ENCODE measurements at regions not wholly inside any gene's neighbourhood (a gene's known extent, or its start where the extent isn't known, plus 50 kb on each side); places are given as distances from the start of the nearest gene placed in this dataset.
"Not testable (repeated sequence)": the region's sequence is repeated elsewhere in the genome, so short reads cannot be mapped to it uniquely, and the experiment has no call there.

DNA sequence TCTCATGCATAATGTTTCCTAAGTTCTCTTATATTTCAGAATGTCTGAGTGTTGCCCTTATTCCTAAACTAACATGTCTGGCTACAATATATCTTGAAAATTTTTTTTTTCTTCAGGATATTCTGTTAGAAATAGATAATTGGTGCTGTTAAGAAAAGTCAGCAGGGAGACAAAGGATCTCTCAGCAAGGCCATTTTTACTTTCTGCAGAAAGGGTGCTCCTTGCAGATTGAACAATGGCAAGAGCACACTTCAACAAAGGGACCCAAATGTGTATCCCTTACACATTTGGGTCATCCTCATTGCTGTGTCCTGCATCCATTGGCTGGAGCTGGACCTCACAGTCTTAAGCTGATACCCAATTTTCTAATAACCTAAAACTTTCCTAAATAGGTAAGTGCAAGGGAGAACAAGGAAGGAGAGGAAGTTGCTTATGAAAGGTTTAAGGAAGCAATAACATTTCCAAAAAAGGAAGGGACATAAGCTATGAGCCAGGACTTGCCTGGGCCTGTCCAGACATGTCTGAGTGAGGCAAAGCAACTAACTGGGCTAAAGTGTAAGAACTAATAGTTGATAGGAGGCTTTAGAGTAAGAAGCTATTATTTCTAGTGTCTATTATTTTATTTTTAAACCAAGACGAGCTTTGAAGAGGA, 429.6 kb downstream of the BCKDHB start:
- DNase-seq = peak; percentile 2

DNA sequence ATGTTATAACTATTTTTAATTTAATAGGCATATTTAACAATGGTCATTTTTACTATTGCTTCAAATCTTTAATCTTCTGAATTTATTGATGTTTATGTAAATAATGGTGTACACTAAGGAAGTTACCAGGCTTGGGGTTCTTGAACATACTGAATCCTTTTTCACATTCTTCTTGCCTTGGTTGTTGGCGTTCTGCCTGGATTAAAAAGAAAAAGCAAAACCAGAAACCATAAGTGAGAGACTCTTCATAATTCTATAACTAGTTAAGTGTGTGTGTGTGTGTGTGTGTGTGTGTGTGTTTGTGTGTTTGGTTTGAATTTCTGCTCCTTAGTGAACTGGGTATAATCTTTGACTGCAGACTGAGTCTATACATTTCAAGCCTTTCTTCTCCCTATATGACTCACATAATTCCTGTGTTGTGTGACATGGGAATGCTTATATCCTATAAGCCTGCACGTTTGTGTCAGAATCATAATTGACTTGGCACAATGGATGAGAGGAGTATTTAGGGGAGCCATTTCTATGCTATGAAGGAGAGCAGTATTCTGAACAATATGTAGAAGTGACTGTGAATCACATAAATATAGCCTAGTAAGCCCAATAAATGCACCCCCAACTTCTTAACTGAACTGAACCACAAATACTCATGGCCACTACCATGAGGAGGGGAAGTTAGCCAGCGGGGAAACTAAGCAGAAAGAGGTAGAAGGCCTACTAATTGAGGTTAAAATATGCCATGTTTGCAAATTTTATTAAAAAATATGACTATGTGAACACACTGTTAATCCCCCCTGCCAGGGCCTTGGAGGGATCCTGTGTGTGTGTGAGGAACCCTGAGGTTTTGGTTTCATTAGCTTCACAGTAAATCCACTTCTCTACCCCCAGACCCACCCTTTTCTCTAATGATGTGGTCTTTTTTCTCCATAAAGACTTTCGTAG, 425.5 kb downstream of the BCKDHB start:
- no peak for DNase-seq

DNA sequence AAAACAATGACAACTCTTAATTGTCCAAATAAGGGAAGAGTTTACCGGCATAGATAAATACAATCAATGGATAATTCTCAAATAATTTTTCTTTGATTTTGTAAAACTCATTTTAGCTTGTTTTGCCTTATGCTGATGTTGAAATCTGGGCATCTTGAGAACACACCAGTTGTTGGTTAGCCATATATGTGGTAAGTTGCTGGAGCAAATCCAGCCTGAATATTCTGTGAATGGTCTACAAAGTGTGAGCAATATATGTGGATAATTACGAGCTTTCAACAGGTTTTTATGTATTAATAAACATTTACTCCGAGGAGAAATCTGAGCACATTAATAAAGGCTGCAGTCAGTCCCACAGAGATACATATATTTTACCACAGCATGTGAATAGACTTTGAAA, 423.6 kb downstream of the BCKDHB start:
- no peak for DNase-seq

DNA sequence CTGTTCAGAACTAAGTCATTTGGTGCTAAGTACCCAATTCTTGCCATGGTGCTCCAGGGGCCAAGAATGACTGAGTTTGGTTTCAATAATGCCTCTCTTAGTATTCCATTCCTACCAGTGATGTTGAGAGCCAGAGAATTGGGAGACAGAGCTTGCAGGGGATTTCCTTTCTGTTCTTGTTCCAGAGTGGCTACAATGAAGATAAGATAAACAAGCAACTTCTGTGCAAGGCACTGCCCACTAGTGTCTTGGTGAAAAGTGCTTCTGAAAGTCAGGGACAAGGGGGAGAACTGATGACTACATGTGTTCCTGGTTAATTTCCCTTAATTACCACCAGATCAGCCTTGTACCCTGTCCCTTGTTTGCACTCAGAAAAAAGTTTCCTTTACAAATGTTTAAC, 421.6 kb downstream of the BCKDHB start:
- no peak for DNase-seq

DNA sequence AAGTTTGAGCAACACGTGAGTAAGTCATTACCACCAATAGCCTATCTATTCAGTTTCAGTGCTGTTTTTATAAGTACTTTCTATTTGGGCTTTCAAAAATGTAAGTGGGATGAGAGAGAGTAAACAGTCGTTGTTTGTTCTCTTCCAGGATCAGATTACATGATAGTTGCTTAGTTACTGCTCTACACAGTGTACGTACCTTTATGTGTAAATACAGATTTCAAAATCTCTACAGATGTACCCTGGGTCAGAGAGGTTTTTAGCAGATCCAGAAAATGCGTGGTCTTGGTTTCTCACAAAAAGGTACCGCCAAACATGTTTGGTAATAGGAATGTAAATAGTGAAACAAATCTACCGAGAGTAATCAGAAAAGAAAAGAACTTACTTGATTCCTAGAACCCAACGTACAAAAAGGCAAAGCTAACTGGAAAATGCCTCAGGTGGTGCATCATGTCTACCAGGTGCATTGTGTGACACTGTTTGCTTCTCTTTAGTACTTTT, 421.1 kb downstream of the BCKDHB start:
- DNase-seq = peak; percentile 42

DNA sequence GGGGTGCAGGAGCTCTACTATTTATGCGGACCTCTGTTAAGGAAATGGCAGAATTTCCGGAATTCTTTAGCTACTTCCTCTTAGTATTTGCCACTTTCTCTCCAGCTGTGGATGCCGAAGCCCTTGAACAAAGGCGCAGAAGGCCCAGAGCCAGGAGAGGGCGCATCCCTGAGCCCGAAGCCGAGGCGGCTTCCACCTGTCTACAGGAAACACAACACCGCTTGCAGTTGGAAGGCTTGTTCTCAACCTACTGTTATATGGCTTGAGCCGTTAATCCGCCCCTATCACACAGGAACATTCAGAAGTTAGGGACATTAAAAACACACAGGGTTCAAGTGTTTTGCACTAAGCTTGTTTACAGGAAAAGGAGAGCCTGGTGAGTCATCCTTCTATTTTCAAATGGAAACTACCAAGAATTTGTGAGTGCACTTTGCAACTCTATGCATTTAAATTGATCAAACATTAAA, 417.1 kb downstream of the BCKDHB start:
- DNase-seq = peak; percentile 46

DNA sequence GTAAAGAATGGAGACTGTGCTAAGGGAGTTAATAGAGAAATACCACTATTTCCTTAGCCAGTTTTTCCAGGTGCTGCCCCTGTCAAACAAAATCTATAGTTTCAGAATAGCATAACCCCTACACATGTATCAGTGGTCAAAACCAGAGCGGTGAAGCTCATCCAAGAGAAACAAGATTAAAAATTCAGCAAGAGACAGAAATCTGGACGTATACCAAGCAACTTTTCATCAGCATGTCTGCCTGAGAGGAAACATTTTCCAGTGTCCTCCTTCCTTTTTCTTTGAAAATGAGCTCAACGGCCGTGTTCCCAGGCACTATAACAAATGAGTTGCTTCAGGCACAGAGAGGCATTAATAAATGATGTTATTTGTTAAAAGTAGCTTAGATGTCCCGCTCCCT, 416.5 kb downstream of the BCKDHB start:
- no peak for DNase-seq

DNA sequence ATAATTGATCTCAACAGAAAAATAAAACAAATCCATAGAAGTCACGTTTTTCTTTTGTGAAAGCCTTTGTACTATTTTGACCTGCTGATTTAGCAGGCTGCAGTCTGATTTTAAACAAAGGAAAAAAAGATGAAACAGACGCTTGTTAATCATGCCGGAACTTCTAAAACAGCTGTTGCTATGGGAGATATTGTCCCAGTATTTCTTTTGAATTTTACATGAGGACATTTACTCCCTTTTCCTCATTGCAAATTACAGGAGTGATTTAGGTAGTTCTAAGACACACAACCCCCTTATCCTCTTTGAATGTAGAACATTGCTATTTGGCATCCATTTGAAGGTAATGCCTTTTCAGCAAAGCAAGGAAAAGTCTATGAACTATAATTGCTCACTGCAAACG, 416.1 kb downstream of the BCKDHB start:
- no peak for DNase-seq

DNA sequence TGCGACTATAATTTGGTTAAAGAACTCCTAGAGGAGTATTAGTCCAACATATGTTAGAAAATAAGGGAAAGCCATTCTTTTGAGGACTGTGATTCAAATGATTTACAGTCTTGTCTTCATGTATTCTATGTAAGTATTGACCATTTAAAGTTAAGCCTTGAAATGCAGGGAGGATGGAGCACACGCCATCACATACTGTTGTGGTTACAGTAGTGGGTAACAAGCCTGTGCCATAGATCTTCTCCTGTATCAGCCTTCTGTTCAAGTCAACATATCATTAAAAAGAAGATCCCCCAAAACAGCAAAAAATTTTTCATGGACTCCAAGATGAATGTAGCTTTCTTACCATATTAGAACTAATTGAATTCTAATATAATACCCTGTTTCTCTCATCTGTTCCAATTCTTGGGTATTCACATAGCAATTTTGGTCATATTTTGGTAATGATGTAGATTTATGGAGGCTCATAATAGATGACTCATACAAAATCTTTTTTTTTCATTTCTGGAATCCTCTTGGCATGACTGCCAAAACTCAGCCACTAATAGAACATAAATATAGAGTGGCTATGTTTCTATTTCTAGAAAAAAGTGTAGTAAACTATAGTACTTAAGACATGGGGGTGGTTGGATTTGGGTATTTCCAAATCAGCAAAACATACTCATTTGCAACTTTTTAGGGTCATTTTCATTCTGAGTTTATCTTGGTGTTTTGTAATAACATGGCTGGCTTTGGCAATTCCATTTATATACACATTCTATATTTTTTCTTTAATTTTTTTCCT, 413.5 kb downstream of the BCKDHB start:
- DNase-seq = no peak

DNA sequence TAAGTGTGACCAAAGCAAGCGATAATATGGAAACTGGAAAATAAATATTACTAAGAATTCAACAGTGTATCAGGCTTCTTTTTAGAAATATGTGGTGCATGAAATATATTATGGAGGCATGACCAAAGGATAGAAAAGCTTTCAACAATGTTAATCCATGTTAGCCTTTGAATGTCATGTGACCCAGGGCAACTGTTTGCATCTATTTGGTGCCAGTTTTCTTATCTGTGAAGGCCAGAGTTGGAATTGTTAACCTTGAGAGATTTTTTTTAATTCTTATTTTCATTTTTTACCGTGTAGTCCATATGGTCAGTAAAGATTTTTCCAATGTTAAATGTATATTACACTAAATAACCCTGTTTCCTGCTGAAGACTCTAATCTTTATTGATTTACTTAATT, 411.1 kb downstream of the BCKDHB start:
- no peak for DNase-seq

DNA sequence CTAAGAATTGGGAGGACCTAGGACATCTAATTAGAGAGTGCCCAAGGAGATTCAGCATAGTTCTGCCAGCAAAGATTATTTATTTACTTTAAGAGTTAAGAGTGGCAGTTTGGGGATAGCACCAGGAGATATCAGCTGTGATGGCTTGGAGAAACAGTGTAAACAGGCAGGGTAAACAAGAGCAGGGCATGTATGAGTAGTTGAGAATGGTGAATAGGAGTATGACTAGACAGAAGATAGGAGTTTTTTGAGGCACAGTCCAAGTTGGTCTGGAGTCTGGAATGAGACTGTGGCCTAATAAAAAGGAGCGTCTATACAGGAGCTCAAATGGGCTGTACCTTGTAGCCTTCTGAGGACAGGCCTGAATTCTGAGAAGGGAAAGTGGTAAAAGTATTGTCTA, 404.1 kb downstream of the BCKDHB start:
- not testable (repeated sequence) for DNase-seq

DNA sequence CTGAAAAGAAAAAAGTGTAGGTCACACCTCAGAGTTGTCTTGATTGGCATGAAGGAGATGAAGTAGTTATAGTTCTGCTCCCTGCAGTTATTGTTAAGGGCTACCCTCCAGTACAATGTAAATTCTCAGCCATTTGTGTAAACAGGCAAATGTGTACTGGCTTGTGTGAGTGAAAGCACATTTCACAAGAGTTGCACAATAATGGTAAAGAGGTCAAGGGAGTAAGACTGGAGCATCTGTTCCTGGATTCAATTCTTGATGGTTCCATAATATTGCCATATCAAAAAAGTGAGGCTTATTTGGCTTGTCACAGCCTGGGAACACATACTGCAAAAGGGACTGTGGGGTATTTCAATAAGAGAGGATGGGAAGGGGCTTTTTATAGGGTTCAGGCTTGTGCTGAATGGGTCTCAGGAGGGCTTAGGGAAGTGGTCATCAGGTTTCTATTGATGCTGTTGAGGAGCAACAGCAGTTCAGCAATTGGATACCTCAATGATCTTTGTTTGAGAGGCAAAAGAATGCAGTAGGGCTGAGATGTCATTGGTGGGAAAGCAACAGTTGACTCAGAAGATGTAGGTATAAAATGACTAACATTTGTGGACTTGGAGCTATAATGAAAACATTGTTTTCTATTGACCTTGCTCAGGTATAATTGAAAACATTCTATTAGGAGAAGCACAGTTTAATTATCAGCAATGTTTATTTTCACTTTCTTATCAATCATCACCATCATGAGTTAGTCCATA, 402.6 kb downstream of the BCKDHB start:
- no peak for DNase-seq

DNA sequence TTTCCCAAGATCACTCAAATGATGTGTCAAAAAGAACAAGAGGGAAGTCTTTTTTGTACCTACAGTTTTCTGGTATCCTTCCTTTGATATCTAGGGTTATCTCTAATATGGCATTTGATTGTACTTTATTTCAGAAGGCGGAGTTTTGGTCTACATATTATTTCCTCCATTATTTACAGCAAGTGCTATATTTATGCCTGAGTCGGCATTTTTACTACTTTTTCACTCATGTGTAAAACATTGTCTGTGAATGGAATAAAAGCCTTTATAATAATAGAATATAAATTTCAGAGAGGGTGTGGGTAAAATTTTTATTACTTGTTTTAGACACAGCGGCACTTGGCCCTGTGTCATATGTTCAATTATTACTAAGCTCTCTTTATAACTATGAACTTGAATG, 398.4 kb downstream of the BCKDHB start:
- DNase-seq = no peak

DNA sequence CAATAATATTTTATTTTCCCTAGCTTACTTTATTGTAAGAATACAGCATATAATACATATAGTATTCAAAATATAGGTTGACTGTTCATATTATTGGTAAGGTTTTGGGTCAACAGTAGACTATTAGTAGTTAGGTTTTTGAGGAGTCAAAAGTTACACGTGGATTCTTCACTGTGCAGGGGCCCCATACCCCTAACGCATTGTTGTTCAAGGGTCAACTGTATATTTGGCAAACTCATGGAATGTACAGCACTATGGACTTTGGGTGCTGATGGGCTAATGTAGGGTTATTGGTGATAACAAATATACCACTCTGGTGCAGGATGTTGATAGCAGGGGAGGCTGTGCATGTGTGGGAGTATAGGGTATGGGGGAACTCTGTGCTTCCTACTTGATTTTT, 397.2 kb downstream of the BCKDHB start:
- no peak for DNase-seq

DNA sequence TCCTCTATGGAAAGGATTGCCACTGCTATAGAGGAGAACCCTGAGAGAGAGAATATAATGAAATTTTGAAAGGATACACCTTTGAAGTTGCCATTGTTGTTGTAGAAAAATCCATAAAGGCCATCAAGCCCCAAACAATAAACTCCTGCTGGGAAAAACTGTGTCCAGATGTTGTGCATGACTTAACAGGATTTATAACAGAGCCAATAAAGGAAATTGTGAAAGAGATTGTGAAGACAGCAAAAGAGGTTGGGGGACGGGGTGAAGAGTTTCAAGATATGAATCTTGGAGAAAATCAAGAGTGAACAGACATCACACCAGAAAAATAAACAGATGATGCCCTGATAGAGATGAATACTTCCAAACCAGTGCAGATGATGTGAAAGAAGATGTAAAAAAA, 396.4 kb downstream of the BCKDHB start:
- no peak for DNase-seq

DNA sequence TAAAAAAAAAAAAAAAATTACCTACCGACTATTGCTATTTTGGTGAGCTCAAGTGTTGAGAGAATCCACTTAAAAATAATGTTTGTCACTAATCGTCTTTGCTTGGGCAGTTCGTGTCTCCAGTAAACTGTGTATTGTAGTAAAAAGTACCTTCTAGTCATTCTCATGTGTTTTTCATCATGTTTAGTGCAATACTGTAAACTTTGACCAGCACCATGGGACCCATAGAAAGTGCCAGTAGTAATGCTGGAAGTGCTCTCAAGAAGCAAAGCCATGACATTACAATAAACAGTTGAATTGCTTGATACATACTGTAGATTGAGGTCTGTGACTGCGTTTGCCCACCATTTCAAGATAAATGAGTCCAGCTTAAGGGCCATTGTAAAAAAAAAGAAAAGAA, 395.2 kb downstream of the BCKDHB start:
- no peak for DNase-seq

DNA sequence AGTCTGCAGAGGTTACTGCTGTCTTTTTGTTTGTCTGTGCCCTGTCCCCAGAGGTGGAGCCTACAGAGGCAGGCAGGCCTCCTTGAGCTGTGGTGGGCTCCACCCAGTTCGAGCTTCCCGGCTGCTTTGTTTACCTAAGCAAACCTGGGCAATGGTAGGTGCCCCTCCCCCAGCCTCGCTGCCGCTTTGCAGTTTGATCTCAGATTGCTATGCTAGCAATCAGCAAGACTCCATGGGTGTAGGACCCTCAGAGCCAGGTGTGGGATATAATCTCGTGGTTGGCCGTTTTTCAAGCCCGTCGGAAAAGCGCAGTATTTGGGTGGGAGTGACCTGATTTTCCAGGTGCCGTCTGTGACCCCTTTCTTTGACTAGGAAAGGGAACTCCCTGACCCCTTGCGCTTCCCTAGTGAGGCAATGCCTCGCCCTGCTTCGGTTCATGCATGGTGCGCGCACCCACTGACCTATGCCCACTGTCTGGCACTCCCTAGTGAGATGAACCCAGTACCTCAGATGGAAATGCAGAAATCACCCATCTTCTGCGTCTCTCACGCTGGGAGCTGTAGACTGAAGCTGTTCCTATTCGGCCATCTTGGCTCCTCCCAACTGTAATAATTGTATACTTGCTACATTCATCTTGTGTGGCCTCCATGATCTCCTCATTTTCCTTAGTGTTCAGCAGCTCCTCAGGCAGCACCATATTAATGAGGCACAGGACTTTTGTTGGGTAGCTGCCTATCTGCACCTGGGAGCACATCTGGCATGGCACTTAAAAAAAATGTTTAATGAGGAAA, 391.4 kb downstream of the BCKDHB start:
- DNase-seq = not testable (repeated sequence)

DNA sequence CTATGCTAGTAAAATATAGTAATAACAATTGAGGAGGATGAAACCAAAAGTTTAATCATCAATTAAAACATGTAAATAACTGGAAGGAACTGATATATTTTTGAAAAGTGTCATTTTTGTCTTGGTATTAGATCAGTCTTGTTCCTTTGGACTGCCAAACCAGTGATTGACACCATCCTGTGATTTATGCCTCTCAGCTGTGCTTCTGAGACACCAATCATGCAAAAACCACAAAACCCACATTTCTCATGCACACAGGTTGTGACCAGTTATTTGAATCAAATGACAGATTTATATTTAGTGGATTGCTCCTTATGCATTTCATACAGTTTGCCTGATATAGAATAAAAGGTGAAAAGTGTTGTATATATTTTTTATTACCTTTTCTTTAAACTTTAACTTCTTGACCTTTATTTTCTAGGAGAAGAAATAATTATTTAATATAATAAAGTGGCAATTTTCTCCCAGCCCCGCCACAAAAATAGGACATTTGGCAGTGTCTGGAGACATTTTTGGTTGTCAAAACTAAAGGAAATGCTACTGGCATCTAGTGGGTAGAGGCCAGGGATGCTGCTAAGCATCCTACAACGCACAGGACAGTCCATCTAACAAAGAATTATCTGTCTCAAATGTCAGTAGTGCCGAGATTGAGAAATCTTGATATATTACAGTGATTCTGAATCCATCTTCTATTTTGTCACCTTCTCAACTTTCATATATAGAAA, 383.6 kb downstream of the BCKDHB start:
- DNase-seq = no peak

DNA sequence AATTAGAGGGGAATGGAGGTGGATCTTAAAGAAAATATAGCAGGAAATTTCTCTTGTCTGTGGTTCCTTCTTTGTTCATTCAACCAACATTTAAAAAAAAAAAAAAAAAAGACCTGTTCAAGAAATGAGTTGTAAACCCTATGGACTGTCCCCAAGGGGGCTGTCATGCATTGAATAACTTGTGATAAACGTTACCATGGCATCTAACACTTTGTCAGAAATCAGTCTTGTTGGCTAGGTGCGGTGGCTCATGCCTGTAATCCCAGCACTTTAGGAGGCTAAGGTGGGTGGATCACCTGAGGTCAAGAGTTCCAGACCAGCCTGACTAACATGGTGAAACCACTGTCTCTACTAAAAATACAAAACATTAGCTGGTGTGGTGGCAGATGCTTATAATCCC, 381.7 kb downstream of the BCKDHB start:
- DNase-seq = no peak

DNA sequence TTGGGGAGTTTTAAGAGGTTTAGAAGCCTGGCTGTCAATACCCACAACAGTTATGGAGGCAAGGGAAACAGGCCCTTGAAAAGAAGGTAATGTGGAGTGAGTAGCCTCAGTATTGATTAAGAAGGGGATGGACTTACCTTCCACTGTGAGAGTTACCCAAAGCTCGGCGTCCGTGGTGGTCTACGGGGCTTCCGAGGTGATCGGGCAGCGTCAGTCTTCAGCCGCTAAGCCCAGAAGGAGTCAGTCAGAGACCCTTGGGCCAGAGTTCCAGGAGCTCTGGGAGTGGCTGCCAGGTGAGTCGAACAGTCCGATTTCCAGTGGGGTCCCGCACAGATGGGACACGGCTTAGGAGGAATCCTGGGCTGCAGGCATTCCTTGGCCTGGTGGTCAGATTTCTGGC, 379.0 kb downstream of the BCKDHB start:
- not testable (repeated sequence) for DNase-seq

DNA sequence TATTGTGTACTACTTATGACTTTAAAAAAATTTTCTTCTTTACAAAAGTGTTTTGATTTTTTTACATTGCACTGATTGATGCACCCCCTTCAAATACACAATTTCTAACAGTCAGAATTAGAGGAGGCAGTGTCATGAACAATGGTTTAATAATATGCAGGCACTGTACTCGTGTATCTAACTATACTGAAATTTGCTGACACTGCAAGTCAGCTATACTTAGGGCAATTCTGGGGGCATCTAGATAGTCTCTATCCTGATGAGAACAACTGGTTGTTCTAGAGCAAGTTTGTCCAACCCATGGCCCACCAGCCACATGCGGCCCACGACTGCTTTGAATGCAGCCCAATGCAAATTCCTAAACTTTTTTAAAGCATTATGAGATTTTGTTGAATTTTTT, 375.6 kb downstream of the BCKDHB start:
- DNase-seq = no peak

Measured in NCI-H2171 (cell line).